Stomach (tissue), 4 donors: ENCODE measurements at regions not wholly inside any gene's neighbourhood (a gene's known extent, or its start where the extent isn't known, plus 50 kb on each side); places are given as distances from the start of the nearest gene placed in this dataset.

Experiments
- CTCF ChIP-seq, 7 experiments: fragments of 450-650 bp in 4 of 7; fragments of 200-600 bp in 3 of 7; sonication (generic) in 3 of 7; IDR thresholded peaks; one replicate each; pipeline ENCODE4 v1.5.1; 2016 to 2019; ENCODE audit warnings: antibody characterized with exemption in 7 of 7, control low read depth in 2 of 7, mild to moderate bottlenecking in 1 of 7
- POLR2A ChIP-seq, 4 donors: fragments of 450-650 bp; IDR thresholded peaks; one replicate each; pipeline ENCODE4 v1.6.1; 2016; ENCODE audit warnings: antibody characterized with exemption in 4 of 4, control low read depth in 2 of 4, mild to moderate bottlenecking in 1 of 4, moderate library complexity in 1 of 4

- no peak for TF ChIP-seq CTCF (IDR thresholded peaks at IDR 0.05)
- TF ChIP-seq POLR2A (IDR thresholded peaks at IDR 0.05): no peak
These were observed 691.8 kb downstream of the TSN start for GRCh38 chr2:122447237-122447636.
